ENCODE measurements at regions not wholly inside any gene's neighbourhood (a gene's known extent, or its start where the extent isn't known, plus 50 kb on each side); places are given as distances from the start of the nearest gene placed in this dataset.

DNA sequence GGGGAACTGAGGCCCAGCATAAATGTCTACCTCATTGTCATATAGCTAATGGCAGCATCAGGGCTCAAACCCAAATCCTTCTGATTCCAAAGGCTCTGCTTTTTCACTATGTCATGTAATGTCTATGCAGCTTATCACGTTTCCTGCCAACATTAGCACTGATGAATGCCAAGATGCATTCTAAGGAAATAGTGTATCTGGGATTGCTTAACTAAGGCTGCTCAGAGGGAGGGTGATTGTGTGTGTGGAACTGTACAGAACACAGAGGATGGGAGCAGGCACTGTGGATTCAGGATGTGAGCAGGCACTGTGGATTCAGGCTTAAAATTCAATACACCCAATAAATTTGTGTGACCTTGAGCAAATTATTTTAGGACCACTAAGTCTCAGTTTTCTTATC is 456.4 kb upstream of the DEPDC1 start:
- TF ChIP-seq, protein P1, sequence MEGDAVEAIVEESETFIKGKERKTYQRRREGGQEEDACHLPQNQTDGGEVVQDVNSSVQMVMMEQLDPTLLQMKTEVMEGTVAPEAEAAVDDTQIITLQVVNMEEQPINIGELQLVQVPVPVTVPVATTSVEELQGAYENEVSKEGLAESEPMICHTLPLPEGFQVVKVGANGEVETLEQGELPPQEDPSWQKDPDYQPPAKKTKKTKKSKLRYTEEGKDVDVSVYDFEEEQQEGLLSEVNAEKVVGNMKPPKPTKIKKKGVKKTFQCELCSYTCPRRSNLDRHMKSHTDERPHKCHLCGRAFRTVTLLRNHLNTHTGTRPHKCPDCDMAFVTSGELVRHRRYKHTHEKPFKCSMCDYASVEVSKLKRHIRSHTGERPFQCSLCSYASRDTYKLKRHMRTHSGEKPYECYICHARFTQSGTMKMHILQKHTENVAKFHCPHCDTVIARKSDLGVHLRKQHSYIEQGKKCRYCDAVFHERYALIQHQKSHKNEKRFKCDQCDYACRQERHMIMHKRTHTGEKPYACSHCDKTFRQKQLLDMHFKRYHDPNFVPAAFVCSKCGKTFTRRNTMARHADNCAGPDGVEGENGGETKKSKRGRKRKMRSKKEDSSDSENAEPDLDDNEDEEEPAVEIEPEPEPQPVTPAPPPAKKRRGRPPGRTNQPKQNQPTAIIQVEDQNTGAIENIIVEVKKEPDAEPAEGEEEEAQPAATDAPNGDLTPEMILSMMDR (IDR thresholded peaks at IDR 0.05; ENCODE audit: low read depth, low read length), result no peak
- H3K4me3 ChIP-seq (ENCODE audit: low read depth, low read length), result no peak overlapping the region

- TF ChIP-seq, protein P1 (IDR thresholded peaks at IDR 0.05; ENCODE audit: low read depth, low read length), result no peak
- no peak overlapping the region for H3K4me3 ChIP-seq (ENCODE audit: low read depth, low read length)
Measured at GRCh38 chr1:68954841-68955240, 458.0 kb upstream of the DEPDC1 start.

DNA sequence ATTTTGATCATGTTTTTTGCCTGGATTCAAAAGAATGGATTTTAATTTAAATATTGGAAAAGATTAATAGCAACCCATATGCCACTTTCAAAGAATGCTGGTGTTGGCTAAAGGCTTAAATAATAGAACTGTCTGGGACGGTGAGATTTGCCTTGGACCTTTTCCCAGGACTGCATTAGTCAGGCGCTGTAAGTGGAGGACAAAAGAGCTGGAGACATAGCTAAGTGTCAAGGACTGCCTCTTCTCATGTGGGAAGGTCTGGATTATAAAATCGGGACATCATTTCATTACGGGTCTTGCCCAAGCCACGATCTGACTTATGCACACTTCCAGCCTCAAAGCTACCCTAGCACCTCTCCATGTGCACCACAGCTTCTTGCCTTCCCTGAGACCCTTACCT is 458.5 kb upstream of the DEPDC1 start:
- TF ChIP-seq, protein P1 (IDR thresholded peaks at IDR 0.05; ENCODE audit: low read depth, low read length), result no peak

DNA sequence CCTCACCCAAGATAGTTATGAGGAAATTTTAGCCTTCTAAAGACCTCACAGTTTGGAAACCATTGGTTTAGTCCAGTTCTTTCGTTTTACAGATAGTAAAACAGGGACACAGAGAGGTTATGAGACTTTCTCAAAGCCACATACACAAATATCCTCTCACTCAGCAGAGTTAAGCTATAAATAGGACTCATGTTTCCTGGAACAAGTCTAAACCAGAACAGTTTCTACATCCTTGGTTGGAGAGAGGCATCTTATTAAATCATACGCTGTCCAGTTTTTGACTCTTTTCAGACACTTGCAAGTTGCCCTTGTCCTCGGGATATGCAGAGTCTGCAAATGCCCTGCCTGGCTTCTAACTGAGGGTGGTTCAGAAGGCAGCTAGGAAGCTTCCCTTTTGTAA is 462.1 kb upstream of the DEPDC1 start:
- TF ChIP-seq, protein P1 (IDR thresholded peaks at IDR 0.05; ENCODE audit: low read depth, low read length), result no peak
- no peak overlapping the region for H3K4me3 ChIP-seq (ENCODE audit: low read depth, low read length)

More for the DNA sequence above, 458.5 kb upstream of the DEPDC1 start:
- H3K4me3 ChIP-seq (ENCODE audit: low read depth, low read length), result no peak overlapping the region

DNA sequence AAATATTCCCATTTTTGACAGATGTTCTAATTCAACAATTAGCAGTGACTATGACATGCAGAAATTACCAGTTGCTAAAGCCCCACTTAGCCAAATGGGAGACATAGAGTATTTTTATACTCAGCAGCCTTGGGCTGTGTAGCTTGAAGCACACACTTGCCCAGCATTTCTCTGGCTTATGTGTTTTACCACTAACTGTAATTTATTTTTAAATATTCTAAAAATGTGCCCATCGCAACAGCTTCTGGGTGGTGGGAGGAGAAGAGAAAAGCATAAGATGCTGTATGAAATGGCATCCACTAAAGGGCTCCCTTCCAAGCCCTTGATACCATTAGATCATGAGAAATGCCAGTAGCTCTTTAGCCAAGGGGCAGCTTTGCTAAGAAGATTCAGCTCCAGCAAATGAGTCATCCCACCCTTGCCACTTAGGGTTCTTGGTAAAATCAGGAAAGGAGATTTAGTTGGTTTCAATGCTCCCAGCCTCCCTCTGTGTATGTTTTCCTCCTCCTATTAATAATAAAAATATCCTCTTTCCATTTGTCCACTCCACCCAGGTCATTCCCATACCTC is 462.7 kb upstream of the DEPDC1 start:
- TF ChIP-seq, protein P1 (IDR thresholded peaks at IDR 0.05; ENCODE audit: low read depth, low read length), result no peak
- no peak overlapping the region for H3K4me3 ChIP-seq (ENCODE audit: low read depth, low read length)

DNA sequence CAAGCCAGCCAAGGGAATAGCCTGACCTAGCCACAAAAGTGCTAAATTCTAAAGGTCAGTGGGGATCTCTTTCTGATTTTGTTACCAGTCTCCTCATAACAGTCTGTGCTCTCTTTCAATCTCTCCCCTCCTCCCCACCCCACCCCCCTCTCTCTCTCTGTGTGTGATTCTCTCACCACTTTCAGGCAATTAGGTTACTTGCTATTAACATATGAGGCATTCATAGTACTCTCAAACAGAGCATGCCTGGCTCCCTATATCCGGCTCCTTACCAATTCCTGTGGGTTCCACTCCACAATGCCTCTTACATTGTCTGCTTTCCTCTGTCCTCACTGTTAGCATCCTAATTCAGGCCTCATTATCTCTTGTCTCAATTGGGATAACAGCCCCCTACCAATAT is 464.3 kb upstream of the DEPDC1 start:
- H3K4me3 ChIP-seq (ENCODE audit: low read depth, low read length), result no peak overlapping the region
- TF ChIP-seq, protein P1 (IDR thresholded peaks at IDR 0.05; ENCODE audit: low read depth, low read length), result no peak

GRCh38 chr1:68963353-68963752 is 466.5 kb upstream of the DEPDC1 start:
- TF ChIP-seq, protein P1 (IDR thresholded peaks at IDR 0.05; ENCODE audit: low read depth, low read length), result no peak
- no peak overlapping the region for H3K4me3 ChIP-seq (ENCODE audit: low read depth, low read length)

All from WI38 (cell line).